Lower lobe of right lung (tissue), 2 donors: ENCODE measurements at regions not wholly inside any gene's neighbourhood (a gene's known extent, or its start where the extent isn't known, plus 50 kb on each side); places are given as distances from the start of the nearest gene placed in this dataset.

Source experiments
- ATAC-seq, 2 donors: fragments of 200-7000 bp; cut with Tn5 transposase; one replicate each; pipeline ENCODE4 v1.9.1; 2020 to 2022; ENCODE audit warnings: mild to moderate bottlenecking in 2 of 2, moderate library complexity in 2 of 2
- DNase-seq: peaks from one replicate; pipeline ENCODE4 v3.0.0-alpha.2; 2020
- H3K27ac ChIP-seq: fragments of 200-600 bp; one replicate; pipeline ENCODE4 v1.8.0; 2022
- H3K27me3 ChIP-seq: fragments of 200-600 bp; one replicate; pipeline ENCODE4 v1.8.0; 2022; ENCODE audit warnings: low read depth
- H3K36me3 ChIP-seq: fragments of 200-600 bp; one replicate; pipeline ENCODE4 v1.8.0; 2022; ENCODE audit warnings: mild to moderate bottlenecking
- H3K4me1 ChIP-seq: fragments of 200-600 bp; one replicate; pipeline ENCODE4 v1.8.0; 2022
- H3K4me3 ChIP-seq: fragments of 200-600 bp; one replicate; pipeline ENCODE4 v1.8.0; 2022; ENCODE audit warnings: mild to moderate bottlenecking
- H3K9me3 ChIP-seq: fragments of 200-600 bp; one replicate; pipeline ENCODE4 v1.8.0; 2022
- CTCF ChIP-seq: fragments of 200-600 bp; IDR thresholded peaks from one replicate; pipeline ENCODE4 v1.8.0; 2022; ENCODE audit warnings: antibody characterized with exemption, mild to moderate bottlenecking
- intact Hi-C: fragments of 100-400 bp; cut with DNase I; formaldehyde crosslinking; loops from one replicate; pipeline ENCODE4 v1.11.0; 2022
- donor health status: DM: no; HTN: yes; CAD: no; lungs with severe emphysema.

- ATAC-seq (no peak), DNase-seq (no peak)
- no peaks in the 10 kb centered on the region for H3K36me3 ChIP-seq
- no peak overlapping the region for H3K4me3 ChIP-seq
- no peak for TF ChIP-seq CTCF
- H3K9me3 ChIP-seq = no peaks in the 10 kb centered on the region
- H3K27ac ChIP-seq = no peak overlapping the region
- H3K27me3 ChIP-seq = no peaks in the 10 kb centered on the region
- no peaks in the 10 kb centered on the region for H3K4me1 ChIP-seq
- intact Hi-C loops = no loop called here
These were observed 203.6 kb upstream of the DAB2 start for GRCh38 chr5:39628348-39628747.

- H3K27me3 ChIP-seq = no peaks in the 10 kb centered on the region
- TF ChIP-seq CTCF = no peak
- H3K9me3 ChIP-seq = no peaks in the 10 kb centered on the region
- intact Hi-C loops = no loop called here
- H3K4me3 ChIP-seq = no peak overlapping the region
- no peaks in the 10 kb centered on the region for H3K4me1 ChIP-seq
- DNase-seq = no peak
- H3K36me3 ChIP-seq = no peaks in the 10 kb centered on the region
- no peak overlapping the region for H3K27ac ChIP-seq
- no peak for ATAC-seq
These were observed 200.1 kb upstream of the DAB2 start for GRCh38 chr5:39624890-39625289.

- DNase-seq (no peak), ATAC-seq (peak in 1 of 2 donors; percentile 67)
These were observed 199.6 kb upstream of the DAB2 start for GRCh38 chr5:39624268-39624886.

GRCh38 chr5:39623291-39623865 lies 198.6 kb upstream of the DAB2 start:
- no peaks in the 10 kb centered on the region for H3K4me1 ChIP-seq
- no peaks in the 10 kb centered on the region for H3K9me3 ChIP-seq
- H3K27ac ChIP-seq = no peak overlapping the region
- H3K4me3 ChIP-seq = no peak overlapping the region
- intact Hi-C loops = no loop called here
- ATAC-seq (no peak), DNase-seq (no peak)
- no peaks in the 10 kb centered on the region for H3K27me3 ChIP-seq
- H3K36me3 ChIP-seq = no peaks in the 10 kb centered on the region
- TF ChIP-seq CTCF = no peak

More at GRCh38 chr5:39624268-39624886, 199.6 kb upstream of the DAB2 start:
- TF ChIP-seq CTCF = no peak
- H3K4me3 ChIP-seq = no peak overlapping the region
- H3K27ac ChIP-seq = no peak overlapping the region
- H3K9me3 ChIP-seq = no peaks in the 10 kb centered on the region
- H3K4me1 ChIP-seq = no peaks in the 10 kb centered on the region
- no peaks in the 10 kb centered on the region for H3K36me3 ChIP-seq
- H3K27me3 ChIP-seq = no peaks in the 10 kb centered on the region
- intact Hi-C loops = no loop called here

- Histone ChIP-seq H3K9me3 (no peaks in the 10 kb centered on the region), H3K27ac (no peak overlapping the region), H3K4me3 (no peak overlapping the region), H3K27me3 (no peaks in the 10 kb centered on the region), H3K36me3 (no peaks in the 10 kb centered on the region), H3K4me1 (no peaks in the 10 kb centered on the region)
- TF ChIP-seq CTCF = no peak
- no peak for ATAC-seq
- no peak for DNase-seq
- intact Hi-C loops = no loop called here
These were observed 197.5 kb upstream of the DAB2 start for GRCh38 chr5:39622281-39622680.
